CD4-positive, alpha-beta memory T cell (primary cell): ENCODE measurements at regions not wholly inside any gene's neighbourhood (a gene's known extent, or its start where the extent isn't known, plus 50 kb on each side); places are given as distances from the start of the nearest gene placed in this dataset.

ENCODE experiments used
- CTCF ChIA-PET: fragments of 350-600 bp; sonication (Branson Sonifier 250); formaldehyde crosslinking; loops from one replicate; lab custom pipeline; 2021; ENCODE audit warnings: inconsistent platforms; ENCODE audit not compliant: partially characterized antibody; lab: Charles Lee
- POLR2A ChIA-PET: fragments of 350-600 bp; sonication (Branson Sonifier 250); formaldehyde crosslinking; loops from one replicate; lab custom pipeline; 2021; ENCODE audit not compliant: partially characterized antibody; lab: Charles Lee
- DNase-seq, 5 donors: peaks; one replicate each; pipeline versions ENCODE4 v3.0.0 to v3.0.0-alpha.2; 2020 to 2022; ENCODE audit warnings: mixed read lengths in 1 of 5
- H3K27ac ChIP-seq: one replicate; pipeline ENCODE4 v1.7.0; 2013; ENCODE audit warnings: low read depth, low read length
- H3K27me3 ChIP-seq: 2 replicates; pipeline ENCODE4 v1.7.0; 2013; ENCODE audit warnings: mild to moderate bottlenecking, low read length, moderate library complexity; ENCODE audit not compliant: insufficient read depth
- H3K36me3 ChIP-seq: 2 replicates; pipeline ENCODE4 v1.7.0; 2013; ENCODE audit warnings: mild to moderate bottlenecking, low read length, moderate library complexity; ENCODE audit not compliant: insufficient read depth
- H3K4me1 ChIP-seq: 2 replicates; pipeline ENCODE4 v1.7.0; 2013; ENCODE audit warnings: mild to moderate bottlenecking, low read length, moderate library complexity; ENCODE audit not compliant: insufficient read depth
- H3K4me3 ChIP-seq, 2 donors: one replicate each; pipeline ENCODE4 v1.7.0; 2013; ENCODE audit warnings: low read length in 2 of 2, mild to moderate bottlenecking in 1 of 2
- H3K9me3 ChIP-seq, 2 donors: one replicate each; pipeline ENCODE4 v1.7.0; 2013; ENCODE audit warnings: low read length in 2 of 2, control low read depth in 1 of 2; ENCODE audit not compliant: control insufficient read depth in 1 of 2
- H3K27ac Mint-ChIP-seq, 7 donors: one replicate each; pipeline ENCODE4 v1.8.0; 2020 to 2021; ENCODE audit warnings: mixed read lengths in 7 of 7, mild to moderate bottlenecking in 6 of 7, inconsistent platforms in 3 of 7, moderate library complexity in 3 of 7
- H3K27me3 Mint-ChIP-seq, 2 donors: one replicate each; pipeline ENCODE4 v1.8.0; 2020 to 2021; ENCODE audit warnings: mixed read lengths in 2 of 2
- H3K36me3 Mint-ChIP-seq, 2 donors: one replicate each; pipeline ENCODE4 v1.8.0; 2020 to 2021; ENCODE audit warnings: mixed read lengths in 2 of 2, inconsistent platforms in 1 of 2, mild to moderate bottlenecking in 1 of 2
- H3K4me1 Mint-ChIP-seq, 4 donors: one replicate each; pipeline ENCODE4 v1.8.0; 2020 to 2021; ENCODE audit warnings: mixed read lengths in 4 of 4, mild to moderate bottlenecking in 1 of 4
- H3K4me3 Mint-ChIP-seq, 8 donors: one replicate each; pipeline ENCODE4 v1.8.0; 2020 to 2021; ENCODE audit warnings: mixed read lengths in 8 of 8, mild to moderate bottlenecking in 7 of 8, moderate library complexity in 6 of 8, inconsistent platforms in 3 of 8
- H3K9me3 Mint-ChIP-seq, 8 donors: one replicate each; pipeline ENCODE4 v1.8.0; 2020 to 2021; ENCODE audit warnings: mixed read lengths in 8 of 8, mild to moderate bottlenecking in 5 of 8, inconsistent platforms in 3 of 8, moderate library complexity in 1 of 8
- intact Hi-C: fragments of 100-400 bp; cut with micrococcal nuclease; formaldehyde crosslinking; loops from one replicate; pipeline ENCODE4 v1.15.1; 2023

- no peaks in the 10 kb centered on the region for H3K27me3 ChIP-seq
- no peaks in the 10 kb centered on the region for H3K4me1 ChIP-seq
- ChIA-PET CTCF (no interaction called here), POLR2A (no interaction called here)
- Mint-ChIP-seq H3K36me3 (no peaks in the 10 kb centered on the region), H3K27ac (no peak overlapping the region), H3K27me3 (no peaks in the 10 kb centered on the region), H3K9me3 (peaks cover 0 to 4% (median 0%) of the 10 kb centered on the region in 8 donors), H3K4me3 (no peak overlapping the region), H3K4me1 (no peaks in the 10 kb centered on the region)
- no peaks in the 10 kb centered on the region for H3K9me3 ChIP-seq
- no peak overlapping the region for H3K4me3 ChIP-seq
- no peak overlapping the region for H3K27ac ChIP-seq
- H3K36me3 ChIP-seq, result no peaks in the 10 kb centered on the region
- DNase-seq, result no peak
- intact Hi-C loops, result no loop called here
Observed at GRCh38 chr6:140956571-140957369, 1176.0 kb upstream of the GJE1 start.

- Mint-ChIP-seq H3K4me1 (no peaks in the 10 kb centered on the region), H3K27me3 (no peaks in the 10 kb centered on the region), H3K36me3 (no peaks in the 10 kb centered on the region), H3K4me3 (no peak overlapping the region), H3K27ac (no peak overlapping the region), H3K9me3 (peaks cover 0 to 13% (median 4%) of the 10 kb centered on the region in 8 donors)
- ChIA-PET POLR2A (no interaction called here), CTCF (no interaction called here)
- Histone ChIP-seq H3K4me1 (no peaks in the 10 kb centered on the region), H3K4me3 (no peak overlapping the region), H3K27ac (no peak overlapping the region), H3K36me3 (no peaks in the 10 kb centered on the region), H3K9me3 (no peaks in the 10 kb centered on the region), H3K27me3 (no peaks in the 10 kb centered on the region)
- intact Hi-C loops, result no loop called here
- no peak for DNase-seq
Observed at GRCh38 chr6:140940251-140940925, 1192.3 kb upstream of the GJE1 start.

DNA sequence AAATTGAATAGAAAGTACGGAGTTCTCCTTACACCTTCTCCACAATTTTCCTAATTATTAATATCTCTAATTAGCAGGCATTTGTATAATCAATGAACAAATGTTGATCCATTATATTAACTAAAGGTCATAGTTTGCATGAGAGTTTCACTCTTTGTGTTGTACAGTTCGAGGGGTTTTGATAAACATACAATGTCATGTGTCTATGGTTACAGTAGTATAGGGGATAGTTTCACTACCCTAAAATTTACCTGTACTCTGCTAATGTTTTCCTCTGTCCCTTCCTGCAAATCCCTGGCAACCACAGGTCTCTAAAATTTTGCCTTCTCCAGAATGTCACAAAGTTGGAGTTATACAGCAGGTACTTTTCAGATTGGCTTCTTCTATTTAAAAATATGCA lies 1199.8 kb upstream of the GJE1 start:
- no peaks in the 10 kb centered on the region for H3K4me1 Mint-ChIP-seq
- no peak overlapping the region for H3K4me3 Mint-ChIP-seq
- ChIA-PET POLR2A (no interaction called here), CTCF (no interaction called here)
- H3K27me3 Mint-ChIP-seq, result no peaks in the 10 kb centered on the region
- no peaks in the 10 kb centered on the region for H3K9me3 Mint-ChIP-seq
- no peaks in the 10 kb centered on the region for H3K36me3 ChIP-seq
- no peak overlapping the region for H3K27ac Mint-ChIP-seq
- no peaks in the 10 kb centered on the region for H3K9me3 ChIP-seq
- no peaks in the 10 kb centered on the region for H3K36me3 Mint-ChIP-seq
- no peak overlapping the region for H3K4me3 ChIP-seq
- H3K4me1 ChIP-seq, result no peaks in the 10 kb centered on the region
- intact Hi-C loops, result no loop called here
- H3K27me3 ChIP-seq, result no peaks in the 10 kb centered on the region
- DNase-seq, result no peak
- no peak overlapping the region for H3K27ac ChIP-seq

DNA sequence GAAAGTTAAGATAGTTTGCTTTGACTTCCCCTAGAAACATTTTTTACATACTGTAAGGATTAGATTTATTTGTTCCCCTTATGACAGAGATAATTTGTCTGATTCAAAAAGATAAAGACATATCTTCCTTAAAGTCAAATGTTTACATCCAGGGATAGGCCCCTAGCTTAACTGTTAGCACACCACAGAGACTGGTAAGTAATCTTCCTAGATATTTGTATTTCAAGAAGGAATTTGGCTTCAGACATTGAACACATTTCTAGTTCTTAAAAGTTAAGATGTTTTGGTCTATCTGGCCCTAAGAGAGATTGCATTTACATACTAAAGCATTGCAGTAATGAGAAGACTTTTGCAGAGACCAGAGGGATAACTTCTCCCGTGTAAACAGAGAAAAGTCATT lies 1201.1 kb upstream of the GJE1 start:
- no peak overlapping the region for H3K27ac ChIP-seq
- no peak overlapping the region for H3K4me3 ChIP-seq
- no peaks in the 10 kb centered on the region for H3K4me1 ChIP-seq
- Mint-ChIP-seq H3K4me3 (no peak overlapping the region), H3K4me1 (no peaks in the 10 kb centered on the region), H3K27ac (no peak overlapping the region), H3K9me3 (no peaks in the 10 kb centered on the region), H3K27me3 (peaks cover 0 to 2% of the 10 kb centered on the region in 2 donors), H3K36me3 (no peaks in the 10 kb centered on the region)
- ChIA-PET POLR2A (no interaction called here), CTCF (no interaction called here)
- no peaks in the 10 kb centered on the region for H3K9me3 ChIP-seq
- H3K27me3 ChIP-seq, result no peaks in the 10 kb centered on the region
- no peak for DNase-seq
- intact Hi-C loops, result no loop called here
- H3K36me3 ChIP-seq, result no peaks in the 10 kb centered on the region

DNA sequence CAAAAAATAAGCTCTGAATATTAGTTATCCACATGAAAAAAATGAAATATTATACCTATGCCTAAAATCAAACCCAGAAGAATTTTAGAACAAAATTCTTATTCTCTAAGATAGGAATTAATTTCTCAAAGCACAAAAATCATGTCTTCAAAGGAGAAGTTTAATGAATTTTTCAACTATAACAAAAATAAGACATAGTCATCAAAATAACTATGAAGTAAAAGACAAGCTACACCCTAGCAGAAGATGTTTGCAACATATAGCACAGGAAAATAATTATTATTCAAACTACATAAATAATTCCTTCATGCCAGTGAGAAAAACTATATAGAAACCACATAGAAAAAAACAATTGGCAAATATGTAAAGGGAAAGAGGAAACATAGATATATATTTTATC lies 1203.6 kb upstream of the GJE1 start:
- ChIA-PET POLR2A (no interaction called here), CTCF (no interaction called here)
- Histone ChIP-seq H3K36me3 (no peaks in the 10 kb centered on the region), H3K27me3 (no peaks in the 10 kb centered on the region), H3K4me1 (no peaks in the 10 kb centered on the region), H3K27ac (no peak overlapping the region), H3K9me3 (no peaks in the 10 kb centered on the region), H3K4me3 (no peak overlapping the region)
- Mint-ChIP-seq H3K36me3 (no peaks in the 10 kb centered on the region), H3K4me1 (no peaks in the 10 kb centered on the region), H3K27ac (no peak overlapping the region), H3K9me3 (peaks cover 0 to 2% (median 0%) of the 10 kb centered on the region in 8 donors), H3K4me3 (no peak overlapping the region), H3K27me3 (peaks cover 1 to 2% of the 10 kb centered on the region in 2 donors)
- intact Hi-C loops, result no loop called here
- no peak for DNase-seq

- DNase-seq, result no peak
- no peaks in the 10 kb centered on the region for H3K4me1 Mint-ChIP-seq
- H3K9me3 Mint-ChIP-seq, result peaks cover 0 to 2% (median 0%) of the 10 kb centered on the region in 8 donors
- Histone ChIP-seq H3K27me3 (no peaks in the 10 kb centered on the region), H3K4me3 (no peak overlapping the region), H3K9me3 (no peaks in the 10 kb centered on the region), H3K4me1 (no peaks in the 10 kb centered on the region), H3K27ac (no peak overlapping the region), H3K36me3 (no peaks in the 10 kb centered on the region)
- intact Hi-C loops, result no loop called here
- ChIA-PET CTCF (no interaction called here), POLR2A (no interaction called here)
- peaks cover 2 to 3% of the 10 kb centered on the region in 2 donors for H3K27me3 Mint-ChIP-seq
- no peak overlapping the region for H3K4me3 Mint-ChIP-seq
- H3K27ac Mint-ChIP-seq, result no peak overlapping the region
- H3K36me3 Mint-ChIP-seq, result no peaks in the 10 kb centered on the region
Observed at GRCh38 chr6:140923048-140923447, 1209.7 kb upstream of the GJE1 start.

GRCh38 chr6:140921366-140922226 lies 1211.1 kb upstream of the GJE1 start:
- peaks cover 0 to 2% (median 0%) of the 10 kb centered on the region in 8 donors for H3K9me3 Mint-ChIP-seq
- Histone ChIP-seq H3K9me3 (no peaks in the 10 kb centered on the region), H3K4me3 (no peak overlapping the region), H3K27me3 (no peaks in the 10 kb centered on the region), H3K36me3 (no peaks in the 10 kb centered on the region), H3K4me1 (no peaks in the 10 kb centered on the region), H3K27ac (no peak overlapping the region)
- H3K4me3 Mint-ChIP-seq, result no peak overlapping the region
- ChIA-PET POLR2A (interaction anchor here (1.0 kb wide), 1 partner anchor 1552 kb away, joined by 3 read pairs; no protein-coding TSS in a partner anchor), CTCF (interaction anchor here (0.7 kb wide), 1 partner anchor 13 kb away, joined by 3 read pairs; no protein-coding TSS in a partner anchor)
- intact Hi-C loops, result no loop called here
- no peaks in the 10 kb centered on the region for H3K36me3 Mint-ChIP-seq
- H3K4me1 Mint-ChIP-seq, result no peaks in the 10 kb centered on the region
- H3K27ac Mint-ChIP-seq, result no peak overlapping the region
- peaks cover 0 to 3% of the 10 kb centered on the region in 2 donors for H3K27me3 Mint-ChIP-seq
- no peak for DNase-seq
